ENCODE measurements at regions not wholly inside any gene's neighbourhood (a gene's known extent, or its start where the extent isn't known, plus 50 kb on each side); places are given as distances from the start of the nearest gene placed in this dataset.

DNA sequence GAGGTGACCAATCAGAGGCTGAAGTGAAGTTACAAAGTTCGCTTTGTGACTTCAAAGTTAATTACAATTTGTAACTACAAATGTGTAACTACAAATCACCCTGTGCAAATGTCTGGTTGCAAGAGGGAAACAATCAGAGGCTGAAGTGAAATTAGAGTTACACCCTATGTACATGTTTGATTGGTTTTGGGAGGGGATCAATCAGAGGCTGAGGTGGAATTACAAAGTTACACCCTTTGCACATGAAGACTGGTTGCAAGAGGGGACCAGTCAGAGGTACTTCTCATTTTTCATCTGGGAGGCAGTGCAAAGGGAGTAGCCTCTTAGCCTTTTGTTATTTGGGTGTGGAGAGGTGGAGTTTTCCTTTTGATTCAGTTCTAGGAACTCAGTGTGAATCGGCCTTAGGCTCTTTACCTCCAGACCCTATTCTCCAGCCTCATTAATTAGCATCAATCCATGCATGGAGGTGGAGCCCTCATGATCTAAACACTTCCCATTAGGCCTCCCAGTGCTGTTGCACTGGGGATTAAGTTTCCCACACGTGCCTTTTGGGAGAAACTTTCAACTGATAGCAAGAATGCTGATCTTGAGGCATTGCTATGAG lies 291.3 kb upstream of the MTNR1B start:
- TF ChIP-seq CTCF (conservative IDR thresholded peaks at IDR 0.05 in 1 of 2, IDR thresholded peaks at IDR 0.05 in 1 of 2; ENCODE audit: low read depth in 1 of 2, low read length in 2 of 2) (no peak), EZH2 (IDR thresholded peaks at IDR 0.05; ENCODE audit: low read length, missing control alignments) (no peak)
